ENCODE measurements at regions not wholly inside any gene's neighbourhood (a gene's known extent, or its start where the extent isn't known, plus 50 kb on each side); places are given as distances from the start of the nearest gene placed in this dataset.

DNA sequence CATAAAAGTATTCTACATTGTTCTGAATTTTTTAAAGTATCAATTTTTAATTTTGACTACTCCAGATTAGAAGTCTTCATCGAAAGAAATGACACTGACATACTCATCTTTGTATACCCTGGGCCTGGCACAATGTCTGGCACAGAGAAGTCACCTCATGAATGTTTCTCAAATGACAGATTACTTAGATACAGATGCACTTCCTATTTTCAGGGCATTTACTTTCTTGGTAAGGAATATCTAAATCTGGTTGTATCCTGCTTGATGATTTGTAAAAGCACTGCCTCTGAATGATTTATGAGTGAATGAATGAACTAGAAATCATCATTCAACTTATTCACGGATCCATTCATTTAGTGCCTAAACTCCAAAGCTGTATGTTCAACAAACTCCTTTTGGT is 1784.7 kb downstream of the LRRC4C start:
- H2AFZ ChIP-seq (ENCODE audit: low read length), result no peak overlapping the region
- H3F3A ChIP-seq (ENCODE audit: insufficient read depth, low read length), result no peaks in the 10 kb centered on the region
- no peaks in the 10 kb centered on the region for H3K79me2 ChIP-seq (ENCODE audit: insufficient read depth, low read length)
- TF ChIP-seq EZH2 (IDR thresholded peaks at IDR 0.05; ENCODE audit: borderline replicate concordance, low read length), result no peak
- TF ChIP-seq, protein P1, sequence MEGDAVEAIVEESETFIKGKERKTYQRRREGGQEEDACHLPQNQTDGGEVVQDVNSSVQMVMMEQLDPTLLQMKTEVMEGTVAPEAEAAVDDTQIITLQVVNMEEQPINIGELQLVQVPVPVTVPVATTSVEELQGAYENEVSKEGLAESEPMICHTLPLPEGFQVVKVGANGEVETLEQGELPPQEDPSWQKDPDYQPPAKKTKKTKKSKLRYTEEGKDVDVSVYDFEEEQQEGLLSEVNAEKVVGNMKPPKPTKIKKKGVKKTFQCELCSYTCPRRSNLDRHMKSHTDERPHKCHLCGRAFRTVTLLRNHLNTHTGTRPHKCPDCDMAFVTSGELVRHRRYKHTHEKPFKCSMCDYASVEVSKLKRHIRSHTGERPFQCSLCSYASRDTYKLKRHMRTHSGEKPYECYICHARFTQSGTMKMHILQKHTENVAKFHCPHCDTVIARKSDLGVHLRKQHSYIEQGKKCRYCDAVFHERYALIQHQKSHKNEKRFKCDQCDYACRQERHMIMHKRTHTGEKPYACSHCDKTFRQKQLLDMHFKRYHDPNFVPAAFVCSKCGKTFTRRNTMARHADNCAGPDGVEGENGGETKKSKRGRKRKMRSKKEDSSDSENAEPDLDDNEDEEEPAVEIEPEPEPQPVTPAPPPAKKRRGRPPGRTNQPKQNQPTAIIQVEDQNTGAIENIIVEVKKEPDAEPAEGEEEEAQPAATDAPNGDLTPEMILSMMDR (IDR thresholded peaks at IDR 0.05; ENCODE audit: low read length), result no peak
- no peaks in the 10 kb centered on the region for H3K9me3 ChIP-seq (ENCODE audit: low read length)
- H3K4me3 ChIP-seq (ENCODE audit: low read depth, low read length, poor library complexity, severe bottlenecking), result no peak overlapping the region
- no peaks in the 10 kb centered on the region for H3K9me2 ChIP-seq (ENCODE audit: low read depth, low read length)
- H3K27me3 ChIP-seq (ENCODE audit: insufficient read depth, low read length), result no peaks in the 10 kb centered on the region
- H3K4me2 ChIP-seq (ENCODE audit: low read length), result no peak overlapping the region
- no peaks in the 10 kb centered on the region for H3K4me1 ChIP-seq (ENCODE audit: insufficient read depth, low read length, severe bottlenecking)
- H3K27ac ChIP-seq (ENCODE audit: low read depth, low read length, poor library complexity, severe bottlenecking), result no peak overlapping the region
- H3K36me3 ChIP-seq (ENCODE audit: insufficient read depth, low read length), result no peaks in the 10 kb centered on the region
- no peaks in the 10 kb centered on the region for H4K20me1 ChIP-seq (ENCODE audit: insufficient read depth, low read length)
- no peak overlapping the region for H3K9ac ChIP-seq (ENCODE audit: low read length)

DNA sequence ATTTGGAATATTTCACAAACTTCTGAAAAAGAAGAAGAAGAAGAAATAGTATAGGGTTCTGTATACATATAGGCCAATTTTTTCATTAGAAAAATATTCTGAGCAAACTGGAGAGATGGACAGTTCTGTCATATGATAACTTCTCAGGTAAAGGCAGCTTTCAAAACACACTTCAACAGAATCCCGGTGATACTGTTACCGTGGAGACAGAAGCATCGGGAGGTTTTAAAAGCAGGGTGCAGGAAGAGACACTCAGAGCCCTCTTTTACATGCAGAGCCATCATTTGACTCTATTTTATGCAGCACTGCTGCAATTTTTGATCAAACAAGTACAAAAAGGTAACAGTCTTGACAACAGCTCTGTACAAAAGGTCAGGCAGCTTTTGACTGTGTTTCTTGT is 1785.4 kb downstream of the LRRC4C start:
- no peak overlapping the region for H3K4me3 ChIP-seq (ENCODE audit: low read depth, low read length, poor library complexity, severe bottlenecking)
- H2AFZ ChIP-seq (ENCODE audit: low read length), result no peak overlapping the region; the same call in 1 of the 2 replicates
- TF ChIP-seq EZH2 (IDR thresholded peaks at IDR 0.05; ENCODE audit: borderline replicate concordance, low read length), result no peak
- TF ChIP-seq, protein P1 (IDR thresholded peaks at IDR 0.05; ENCODE audit: low read length), result no peak
- H3K9me2 ChIP-seq (ENCODE audit: low read depth, low read length), result no peaks in the 10 kb centered on the region
- H3K27ac ChIP-seq (ENCODE audit: low read depth, low read length, poor library complexity, severe bottlenecking), result no peak overlapping the region
- no peaks in the 10 kb centered on the region for H3F3A ChIP-seq (ENCODE audit: insufficient read depth, low read length)
- H3K9me3 ChIP-seq (ENCODE audit: low read length), result no peaks in the 10 kb centered on the region
- H3K9ac ChIP-seq (ENCODE audit: low read length), result no peak overlapping the region
- H3K79me2 ChIP-seq (ENCODE audit: insufficient read depth, low read length), result no peaks in the 10 kb centered on the region
- no peaks in the 10 kb centered on the region for H3K27me3 ChIP-seq (ENCODE audit: insufficient read depth, low read length)
- H4K20me1 ChIP-seq (ENCODE audit: insufficient read depth, low read length), result no peaks in the 10 kb centered on the region
- no peaks in the 10 kb centered on the region for H3K4me1 ChIP-seq (ENCODE audit: insufficient read depth, low read length, severe bottlenecking)
- H3K4me2 ChIP-seq (ENCODE audit: low read length), result no peak overlapping the region
- H3K36me3 ChIP-seq (ENCODE audit: insufficient read depth, low read length), result no peaks in the 10 kb centered on the region

DNA sequence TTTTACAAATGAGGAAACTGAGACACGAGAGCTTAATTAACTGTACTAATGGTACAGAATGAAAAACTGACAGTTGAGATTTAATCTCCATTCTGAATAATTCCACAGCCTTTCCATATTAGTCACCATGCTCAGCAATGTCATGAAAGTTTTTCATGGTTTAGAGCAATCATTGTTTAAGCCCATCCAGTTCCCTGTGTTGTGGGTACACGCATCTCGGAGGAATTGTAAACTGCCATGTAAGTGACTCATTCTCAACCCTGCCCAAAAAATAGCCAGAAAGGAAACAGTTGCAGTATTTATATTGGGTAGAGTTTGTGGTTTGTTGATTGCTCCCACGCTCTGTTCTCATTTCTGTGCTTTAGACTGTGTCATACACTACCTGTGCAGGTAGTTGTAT is 1790.8 kb downstream of the LRRC4C start:
- H4K20me1 ChIP-seq (ENCODE audit: insufficient read depth, low read length), result no peaks in the 10 kb centered on the region
- H3K4me1 ChIP-seq (ENCODE audit: insufficient read depth, low read length, severe bottlenecking), result no peaks in the 10 kb centered on the region
- H2AFZ ChIP-seq (ENCODE audit: low read length), result no peak overlapping the region
- H3K9ac ChIP-seq (ENCODE audit: low read length), result no peak overlapping the region
- no peak overlapping the region for H3K27ac ChIP-seq (ENCODE audit: low read depth, low read length, poor library complexity, severe bottlenecking)
- H3K27me3 ChIP-seq (ENCODE audit: insufficient read depth, low read length), result no peaks in the 10 kb centered on the region
- no peak overlapping the region for H3K4me3 ChIP-seq (ENCODE audit: low read depth, low read length, poor library complexity, severe bottlenecking)
- H3K79me2 ChIP-seq (ENCODE audit: insufficient read depth, low read length), result no peaks in the 10 kb centered on the region
- no peaks in the 10 kb centered on the region for H3K9me2 ChIP-seq (ENCODE audit: low read depth, low read length)
- TF ChIP-seq EZH2 (IDR thresholded peaks at IDR 0.05; ENCODE audit: borderline replicate concordance, low read length), result no peak
- TF ChIP-seq, protein P1 (IDR thresholded peaks at IDR 0.05; ENCODE audit: low read length), result no peak
- H3K36me3 ChIP-seq (ENCODE audit: insufficient read depth, low read length), result no peaks in the 10 kb centered on the region
- H3F3A ChIP-seq (ENCODE audit: insufficient read depth, low read length), result no peaks in the 10 kb centered on the region
- H3K9me3 ChIP-seq (ENCODE audit: low read length), result no peaks in the 10 kb centered on the region
- H3K4me2 ChIP-seq (ENCODE audit: low read length), result no peak overlapping the region
